GM12892 (cell line): ENCODE measurements at regions not wholly inside any gene's neighbourhood (a gene's known extent, or its start where the extent isn't known, plus 50 kb on each side); places are given as distances from the start of the nearest gene placed in this dataset.

Experiments used
- POLR2A ChIP-seq: IDR thresholded peaks from 2 replicates; pipeline ENCODE4 v1.6.1; 2011; ENCODE audit warnings: low read depth, low read length, control low read depth
- POLR2AphosphoS5 ChIP-seq: IDR thresholded peaks from 2 replicates; pipeline ENCODE4 v1.6.1; 2011; ENCODE audit warnings: low read depth, low read length, control low read depth

GRCh38 chr5:54401515-54401914 lies 54.0 kb upstream of the HSPB3 start:
- no peak for TF ChIP-seq POLR2A
- no peak for TF ChIP-seq POLR2AphosphoS5
